Glutamatergic neuron (in vitro differentiated cells): ENCODE measurements at regions not wholly inside any gene's neighbourhood (a gene's known extent, or its start where the extent isn't known, plus 50 kb on each side); places are given as distances from the start of the nearest gene placed in this dataset.

Source experiments
- DNase-seq: peaks from one replicate; pipeline ENCODE4 v3.0.0; 2022
- H3K27ac Mint-ChIP-seq: one replicate; pipeline ENCODE4 v1.8.0; 2020; ENCODE audit warnings: mild to moderate bottlenecking, mixed read lengths, inconsistent platforms; ENCODE audit not compliant: unreplicated experiment
- H3K27me3 Mint-ChIP-seq: one replicate; pipeline ENCODE4 v1.8.0; 2020; ENCODE audit warnings: mild to moderate bottlenecking, moderate library complexity, mixed read lengths, inconsistent platforms; ENCODE audit not compliant: unreplicated experiment
- H3K36me3 Mint-ChIP-seq: one replicate; pipeline ENCODE4 v1.8.0; 2020; ENCODE audit warnings: mild to moderate bottlenecking, mixed read lengths, inconsistent platforms; ENCODE audit not compliant: unreplicated experiment
- H3K4me1 Mint-ChIP-seq: one replicate; pipeline ENCODE4 v1.8.0; 2020; ENCODE audit warnings: mild to moderate bottlenecking, low read depth, mixed read lengths, inconsistent platforms; ENCODE audit not compliant: unreplicated experiment
- H3K4me3 Mint-ChIP-seq: one replicate; pipeline ENCODE4 v1.8.0; 2020; ENCODE audit warnings: mild to moderate bottlenecking, mixed read lengths, inconsistent platforms; ENCODE audit not compliant: unreplicated experiment
- H3K9me3 Mint-ChIP-seq: one replicate; pipeline ENCODE4 v1.8.0; 2020; ENCODE audit warnings: mild to moderate bottlenecking, moderate library complexity, mixed read lengths, inconsistent platforms; ENCODE audit not compliant: unreplicated experiment
- CTCF ChIP-seq: fragments of 200-600 bp; sonication (generic); IDR thresholded peaks from one replicate; pipeline ENCODE4 v1.5.0; 2021; ENCODE audit not compliant: partially characterized antibody, unreplicated experiment

- no peaks in the 10 kb centered on the region for H3K9me3 Mint-ChIP-seq
- no peak for TF ChIP-seq CTCF
- DNase-seq: no peak
- no peaks in the 10 kb centered on the region for H3K36me3 Mint-ChIP-seq
- H3K27me3 Mint-ChIP-seq: peaks cover 5% of the 10 kb centered on the region
- no peaks in the 10 kb centered on the region for H3K4me1 Mint-ChIP-seq
- H3K4me3 Mint-ChIP-seq: no peak overlapping the region
- H3K27ac Mint-ChIP-seq: no peak overlapping the region
Observed at GRCh38 chr1:198829944-198830343, 191.1 kb downstream of the PTPRC start.

GRCh38 chr1:198830412-198830811, 191.6 kb downstream of the PTPRC start:
- Mint-ChIP-seq H3K27ac (no peak overlapping the region), H3K4me3 (no peak overlapping the region), H3K4me1 (no peaks in the 10 kb centered on the region), H3K9me3 (no peaks in the 10 kb centered on the region), H3K27me3 (peaks cover 5% of the 10 kb centered on the region), H3K36me3 (no peaks in the 10 kb centered on the region)
- DNase-seq: no peak
- no peak for TF ChIP-seq CTCF

GRCh38 chr1:198833706-198834503, 195.1 kb downstream of the PTPRC start:
- no peak for DNase-seq
- H3K4me1 Mint-ChIP-seq: no peaks in the 10 kb centered on the region
- H3K27me3 Mint-ChIP-seq: peaks cover 3% of the 10 kb centered on the region
- H3K4me3 Mint-ChIP-seq: no peak overlapping the region
- peaks cover 1% of the 10 kb centered on the region for H3K9me3 Mint-ChIP-seq
- no peak for TF ChIP-seq CTCF
- no peaks in the 10 kb centered on the region for H3K36me3 Mint-ChIP-seq
- H3K27ac Mint-ChIP-seq: no peak overlapping the region

- H3K27ac Mint-ChIP-seq: no peak overlapping the region
- no peak for TF ChIP-seq CTCF
- H3K9me3 Mint-ChIP-seq: peaks cover 3% of the 10 kb centered on the region
- H3K36me3 Mint-ChIP-seq: no peaks in the 10 kb centered on the region
- peaks cover 3% of the 10 kb centered on the region for H3K27me3 Mint-ChIP-seq
- H3K4me1 Mint-ChIP-seq: no peaks in the 10 kb centered on the region
- H3K4me3 Mint-ChIP-seq: no peak overlapping the region
- DNase-seq: no peak
Observed at GRCh38 chr1:198837278-198838021, 198.6 kb downstream of the PTPRC start.

GRCh38 chr1:198838022-198838342, 199.1 kb downstream of the PTPRC start:
- Mint-ChIP-seq H3K4me3 (no peak overlapping the region), H3K4me1 (no peaks in the 10 kb centered on the region), H3K36me3 (no peaks in the 10 kb centered on the region), H3K9me3 (peaks cover 3% of the 10 kb centered on the region), H3K27ac (no peak overlapping the region), H3K27me3 (peaks cover 3% of the 10 kb centered on the region)
- TF ChIP-seq CTCF: no peak
- no peak for DNase-seq
